PC-9 (cell line): ENCODE measurements at regions not wholly inside any gene's neighbourhood (a gene's known extent, or its start where the extent isn't known, plus 50 kb on each side); places are given as distances from the start of the nearest gene placed in this dataset.

Experiments used
- EZH2 ChIP-seq: fragments of 200-600 bp; sonication (generic); IDR thresholded peaks from 2 replicates; pipeline ENCODE4 v1.8.0; 2017; ENCODE audit warnings: antibody characterized with exemption, low read depth
- TF ChIP-seq, protein P1 (sequence below): fragments of 200-600 bp; sonication (generic); conservative IDR thresholded peaks from 2 replicates; pipeline ENCODE4 v1.6.1; 2017; ENCODE audit warnings: mixed run types, antibody characterized with exemption, mild to moderate bottlenecking, moderate library complexity

DNA sequence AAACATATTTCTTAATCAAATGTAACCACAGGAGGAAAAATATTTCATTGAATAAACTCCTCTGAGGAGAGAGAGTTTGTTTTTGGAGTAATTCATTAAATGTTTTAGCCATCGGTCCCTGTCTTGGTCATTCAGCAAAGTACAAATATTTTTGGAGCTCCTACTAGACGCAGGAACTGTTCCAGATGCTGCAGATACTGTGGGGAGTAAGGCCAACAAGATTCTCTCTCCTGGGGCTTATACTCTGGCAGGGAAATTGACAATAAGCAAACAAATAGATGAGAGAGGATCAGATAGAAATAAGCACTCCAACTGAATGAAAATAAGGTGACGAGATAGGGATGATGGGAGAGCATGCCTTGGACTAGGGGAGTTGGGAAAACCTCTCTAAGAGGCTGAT is 264.1 kb downstream of the TTC8 start:
- TF ChIP-seq, protein P1, sequence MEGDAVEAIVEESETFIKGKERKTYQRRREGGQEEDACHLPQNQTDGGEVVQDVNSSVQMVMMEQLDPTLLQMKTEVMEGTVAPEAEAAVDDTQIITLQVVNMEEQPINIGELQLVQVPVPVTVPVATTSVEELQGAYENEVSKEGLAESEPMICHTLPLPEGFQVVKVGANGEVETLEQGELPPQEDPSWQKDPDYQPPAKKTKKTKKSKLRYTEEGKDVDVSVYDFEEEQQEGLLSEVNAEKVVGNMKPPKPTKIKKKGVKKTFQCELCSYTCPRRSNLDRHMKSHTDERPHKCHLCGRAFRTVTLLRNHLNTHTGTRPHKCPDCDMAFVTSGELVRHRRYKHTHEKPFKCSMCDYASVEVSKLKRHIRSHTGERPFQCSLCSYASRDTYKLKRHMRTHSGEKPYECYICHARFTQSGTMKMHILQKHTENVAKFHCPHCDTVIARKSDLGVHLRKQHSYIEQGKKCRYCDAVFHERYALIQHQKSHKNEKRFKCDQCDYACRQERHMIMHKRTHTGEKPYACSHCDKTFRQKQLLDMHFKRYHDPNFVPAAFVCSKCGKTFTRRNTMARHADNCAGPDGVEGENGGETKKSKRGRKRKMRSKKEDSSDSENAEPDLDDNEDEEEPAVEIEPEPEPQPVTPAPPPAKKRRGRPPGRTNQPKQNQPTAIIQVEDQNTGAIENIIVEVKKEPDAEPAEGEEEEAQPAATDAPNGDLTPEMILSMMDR: no peak
- TF ChIP-seq EZH2: no peak
